ENCODE measurements at regions not wholly inside any gene's neighbourhood (a gene's known extent, or its start where the extent isn't known, plus 50 kb on each side); places are given as distances from the start of the nearest gene placed in this dataset.

DNA sequence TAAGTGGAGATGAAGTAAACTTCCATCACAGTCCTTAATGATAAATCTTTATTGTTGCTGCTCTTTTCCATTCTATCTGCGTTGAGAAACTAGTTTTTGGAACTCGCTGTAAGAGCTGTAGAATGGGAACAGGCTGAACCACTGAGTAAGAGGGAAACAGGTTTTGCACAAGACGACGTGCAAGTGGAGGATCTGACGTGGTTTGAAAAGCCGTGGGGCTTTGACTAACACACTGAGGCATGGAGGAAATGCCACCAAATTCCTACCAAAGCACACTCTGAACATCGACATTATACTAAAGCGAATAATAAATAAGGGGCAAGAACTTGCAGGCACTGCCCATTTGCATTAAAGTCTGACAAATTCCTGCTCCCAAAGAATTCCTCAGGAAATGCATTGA lies 160.6 kb downstream of the KLF6 start:
- no peak for DNase-seq (ENCODE audit: low spot score)

DNA sequence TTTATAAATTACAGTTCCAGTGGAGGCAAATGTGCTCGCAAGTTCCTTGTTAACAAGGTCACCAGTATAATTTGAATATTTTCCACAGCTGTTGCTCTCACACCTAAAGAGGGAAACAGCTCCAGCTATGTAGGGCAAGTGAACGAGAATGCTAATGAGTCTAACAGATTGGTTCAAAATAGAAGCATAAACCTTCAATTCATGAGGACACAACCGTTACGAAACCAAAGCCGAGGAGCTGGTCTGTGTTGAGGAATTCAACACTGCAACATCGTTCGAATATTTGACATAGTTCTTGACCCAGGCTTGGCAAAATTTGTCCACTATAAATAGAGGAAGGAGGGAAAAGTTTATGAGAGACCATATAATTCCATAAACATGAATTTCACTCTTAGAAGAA lies 161.3 kb downstream of the KLF6 start:
- no peak for DNase-seq (ENCODE audit: low spot score)

DNA sequence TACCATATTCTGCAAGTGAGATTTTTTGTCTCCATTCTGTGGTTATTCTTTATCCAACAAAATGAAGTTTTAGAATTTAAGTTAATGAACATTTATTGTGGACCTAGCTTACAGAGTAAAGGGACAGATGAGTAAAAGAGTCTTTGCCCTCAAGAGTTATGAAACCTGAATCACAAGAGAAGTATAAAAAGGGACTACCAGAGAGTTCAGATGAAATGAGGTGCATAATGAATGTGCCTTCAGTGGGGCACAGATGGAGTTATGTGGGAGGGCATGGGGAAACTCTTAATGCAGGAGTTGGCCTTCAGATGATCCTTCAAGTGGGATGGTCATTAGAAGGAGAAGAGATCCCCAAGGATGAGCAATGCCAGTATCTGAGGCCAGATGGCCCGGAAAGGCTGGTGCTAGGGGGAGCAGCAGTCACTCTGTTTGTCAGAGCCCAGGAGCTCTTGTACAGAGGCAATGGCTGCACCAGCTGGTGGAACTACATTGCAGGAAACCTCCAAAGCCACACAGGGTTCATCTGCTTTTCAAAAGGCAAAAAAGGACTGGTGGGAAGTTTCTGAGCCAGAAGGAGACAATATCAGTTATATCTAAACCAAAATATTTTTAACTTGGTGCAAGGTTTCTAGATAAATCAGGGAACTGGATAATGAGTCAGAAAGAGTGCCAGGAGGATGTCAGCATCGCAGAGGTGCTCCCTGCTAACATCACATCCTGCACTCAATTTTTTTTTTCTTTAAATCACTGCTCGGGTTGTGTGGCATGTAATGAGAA lies 162.0 kb downstream of the KLF6 start:
- no peak for DNase-seq (ENCODE audit: low spot score)

DNA sequence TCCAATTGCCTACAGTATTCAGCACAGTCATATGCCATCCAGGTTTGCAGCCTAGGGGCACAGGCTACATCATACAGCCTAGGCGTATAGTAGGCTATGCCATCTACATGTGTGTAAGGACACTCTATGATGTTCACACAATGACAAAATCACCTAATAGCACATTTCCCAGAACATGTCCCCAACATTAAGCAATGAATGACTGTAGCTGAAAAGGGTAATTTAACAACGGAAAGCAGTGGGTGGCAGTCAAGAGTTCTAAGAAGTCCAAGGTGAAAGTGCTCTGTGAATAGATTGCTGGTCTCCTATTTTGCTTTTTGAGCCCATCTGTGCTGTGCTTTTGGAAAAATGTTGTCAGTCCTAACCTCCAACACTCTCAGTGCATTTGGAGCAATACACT lies 162.6 kb downstream of the KLF6 start:
- no peak for DNase-seq (ENCODE audit: low spot score)

DNA sequence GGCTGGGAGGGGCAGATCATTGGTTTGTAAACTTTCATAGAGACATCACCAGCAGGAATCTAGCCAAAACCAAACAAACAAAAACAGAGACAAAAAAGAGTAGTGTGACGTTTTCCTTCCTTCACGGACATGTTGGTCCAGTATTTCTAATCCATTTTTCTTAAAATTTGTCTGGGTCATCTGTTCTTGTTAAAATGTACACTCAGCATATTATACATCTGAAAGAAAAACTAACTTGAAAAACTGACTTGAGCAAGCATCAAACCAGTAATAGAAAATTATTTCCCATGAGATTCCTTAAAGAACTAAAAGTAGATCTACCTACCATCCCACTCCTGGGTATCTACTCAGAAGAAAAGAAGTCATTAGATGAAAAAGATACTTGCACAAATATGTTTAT lies 164.2 kb downstream of the KLF6 start:
- no peak for DNase-seq (ENCODE audit: low spot score)

DNA sequence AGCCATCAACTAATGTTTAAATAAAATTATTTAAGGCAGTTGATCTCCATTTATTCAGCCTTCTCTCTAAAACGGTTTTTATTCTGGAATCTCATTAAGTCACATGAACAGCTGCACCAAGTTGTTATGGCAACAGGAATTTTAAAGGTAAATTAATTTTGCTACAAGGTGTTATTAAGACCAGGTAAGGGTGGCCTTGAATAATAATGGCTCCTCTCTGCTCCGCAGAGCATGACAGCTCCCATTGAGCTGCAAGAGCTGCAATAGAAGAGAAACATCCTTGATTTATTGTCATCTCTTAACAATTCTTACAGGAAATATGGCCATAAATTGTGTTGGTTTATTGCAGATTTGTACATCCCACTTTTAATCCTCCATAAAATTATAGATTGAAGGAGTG lies 165.8 kb downstream of the KLF6 start:
- no peak for DNase-seq (ENCODE audit: low spot score)

DNA sequence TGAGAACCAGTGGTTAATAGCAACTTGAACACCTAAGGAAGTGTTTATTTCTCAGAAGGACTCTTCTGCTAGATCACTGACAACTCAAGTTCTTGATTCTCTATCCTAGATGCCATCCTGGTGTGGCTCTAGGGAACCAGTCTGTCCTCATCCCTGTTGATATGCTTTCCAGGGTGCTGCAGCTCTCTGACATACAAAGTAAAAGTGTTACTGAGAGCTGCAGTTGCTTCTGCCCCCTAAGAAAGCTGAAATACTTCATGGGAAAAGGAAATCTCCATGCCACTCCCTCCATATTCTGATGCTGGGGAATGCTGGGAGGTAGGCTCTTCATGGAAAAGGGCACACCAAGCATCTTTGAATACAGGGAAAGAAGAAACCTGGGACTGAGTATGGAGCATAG lies 168.1 kb downstream of the KLF6 start:
- DNase-seq (ENCODE audit: low spot score), result no peak

DNA sequence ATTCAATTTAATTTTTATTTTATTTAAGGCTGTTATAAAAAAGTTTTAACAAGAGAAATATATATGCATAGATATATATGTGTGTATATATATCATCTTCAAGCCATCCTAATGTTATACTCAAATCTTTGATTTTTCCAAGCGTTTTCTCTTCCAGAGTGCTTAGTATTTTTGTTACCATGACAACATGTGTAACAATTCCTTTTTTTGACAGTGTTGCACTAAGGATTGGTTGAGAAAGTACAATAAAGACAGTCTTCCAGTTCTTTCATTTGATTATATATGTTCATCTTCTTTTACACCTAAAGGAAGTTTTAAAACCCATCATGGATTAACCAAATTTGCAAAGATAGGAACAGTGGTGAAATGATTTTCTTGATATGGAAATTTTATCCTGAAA lies 171.7 kb downstream of the KLF6 start:
- DNase-seq (ENCODE audit: low spot score), result no peak

DNA sequence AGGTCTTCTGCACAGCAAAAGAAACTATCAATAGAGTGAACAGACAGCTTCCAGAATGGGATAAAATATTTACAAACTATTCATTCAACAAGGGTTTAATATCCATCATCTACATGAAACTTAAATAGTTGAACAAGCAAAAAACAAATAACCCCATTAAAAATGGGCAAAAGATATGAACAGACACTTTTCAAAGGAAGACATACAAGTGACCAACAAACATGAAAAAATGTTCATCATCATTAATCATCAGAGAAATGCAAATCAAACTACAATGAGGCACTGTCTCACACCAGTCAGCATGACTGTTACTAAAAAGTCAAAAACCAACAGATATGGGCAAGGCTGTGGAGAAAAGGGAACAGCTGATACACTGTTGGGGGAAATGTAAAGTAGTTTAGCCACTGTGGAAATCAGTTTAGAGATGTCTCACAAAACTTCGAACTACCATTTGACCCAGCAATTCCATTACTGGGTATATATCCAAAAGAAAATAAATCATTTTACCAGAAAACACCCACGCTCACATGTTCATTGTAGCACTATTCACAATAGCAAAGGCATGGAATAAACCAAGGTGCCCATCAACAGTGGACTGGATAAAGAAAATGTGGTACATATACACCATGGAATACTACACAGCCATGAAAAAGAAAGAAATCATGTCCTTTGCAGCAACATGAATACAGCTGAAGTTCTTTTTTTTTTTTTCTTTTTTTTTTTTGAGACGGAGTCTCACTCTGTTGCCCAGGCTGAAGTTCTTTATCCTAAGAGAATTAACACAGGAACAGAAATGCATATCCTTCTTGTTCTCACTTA lies 172.6 kb downstream of the KLF6 start:
- no peak for DNase-seq (ENCODE audit: low spot score)

DNA sequence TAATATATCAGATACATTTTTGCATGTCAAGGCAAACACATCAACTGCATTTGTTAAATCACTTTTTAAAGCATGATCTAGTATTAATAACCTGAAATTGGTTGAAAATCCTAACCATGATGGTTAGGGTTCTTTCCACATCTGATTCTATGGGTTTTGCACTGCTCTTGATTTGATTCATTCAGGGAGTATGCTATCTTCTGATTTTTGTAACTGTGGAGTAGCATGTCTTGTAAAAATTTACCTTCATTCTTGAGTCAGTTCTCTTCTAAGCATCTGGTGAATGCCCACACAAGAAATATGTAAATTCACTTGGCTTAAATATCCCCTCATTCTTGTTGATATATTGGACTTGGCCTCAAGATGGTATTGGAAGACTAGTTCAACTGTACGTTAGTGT lies 178.7 kb downstream of the KLF6 start:
- no peak for DNase-seq (ENCODE audit: low spot score)

DNA sequence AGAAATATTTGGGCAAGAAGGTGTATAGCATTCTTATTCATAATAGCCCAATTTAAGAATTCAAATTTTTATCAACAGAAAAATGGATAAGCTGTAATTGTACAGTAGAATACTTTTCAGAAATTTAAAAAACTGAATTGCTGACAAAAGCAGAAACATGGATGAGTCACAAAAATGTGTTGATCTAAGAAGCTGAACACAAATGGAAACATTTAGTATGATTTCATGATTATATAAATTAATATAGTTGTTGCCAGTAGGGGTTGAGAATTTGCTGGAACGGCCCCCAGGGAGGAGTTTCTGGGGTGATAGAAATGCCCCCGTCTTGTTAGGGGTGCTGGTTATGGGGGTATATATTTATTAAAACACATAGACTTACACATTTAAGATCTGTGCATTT lies 179.1 kb downstream of the KLF6 start:
- no peak for DNase-seq (ENCODE audit: low spot score)

DNA sequence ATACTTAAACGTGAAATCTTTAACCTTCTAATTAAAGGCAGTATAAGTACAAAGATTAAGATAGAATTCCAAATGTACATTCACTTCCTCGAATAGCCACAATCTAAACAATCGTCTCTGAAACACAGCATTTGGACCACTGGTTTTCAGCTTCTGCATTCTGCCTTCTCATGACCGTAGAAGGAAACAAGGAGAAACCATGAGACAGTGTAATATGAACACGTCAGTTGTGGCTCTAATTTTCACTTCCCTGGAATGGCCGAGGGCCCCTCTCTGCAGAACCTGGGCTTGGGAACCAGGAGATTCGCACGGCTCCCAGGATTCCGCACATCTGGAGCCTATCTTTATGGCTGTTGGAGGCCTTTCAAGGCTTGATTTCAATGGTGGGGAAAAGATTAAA lies 189.3 kb downstream of the KLF6 start:
- DNase-seq (ENCODE audit: low spot score), result peak; percentile 29

DNA sequence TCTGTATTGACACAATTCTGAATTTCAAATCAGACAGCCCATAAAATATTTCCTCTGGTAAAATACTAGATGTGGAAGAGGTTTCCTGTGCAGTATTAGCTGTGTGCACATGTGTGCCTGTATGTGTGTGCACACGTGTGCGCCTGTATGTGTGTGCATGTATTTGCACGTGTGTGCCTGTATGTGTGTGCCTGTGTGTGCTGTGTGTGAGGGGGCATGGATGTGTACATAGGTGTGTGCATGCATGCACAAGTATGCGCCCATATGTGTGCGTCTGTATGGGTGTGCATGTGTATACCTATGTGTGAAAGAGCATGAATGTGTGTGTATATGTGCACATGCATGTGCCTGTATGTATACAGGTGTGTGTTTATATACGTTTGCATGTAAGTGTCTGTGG lies 191.4 kb downstream of the KLF6 start:
- DNase-seq (ENCODE audit: low spot score), result no peak

DNA sequence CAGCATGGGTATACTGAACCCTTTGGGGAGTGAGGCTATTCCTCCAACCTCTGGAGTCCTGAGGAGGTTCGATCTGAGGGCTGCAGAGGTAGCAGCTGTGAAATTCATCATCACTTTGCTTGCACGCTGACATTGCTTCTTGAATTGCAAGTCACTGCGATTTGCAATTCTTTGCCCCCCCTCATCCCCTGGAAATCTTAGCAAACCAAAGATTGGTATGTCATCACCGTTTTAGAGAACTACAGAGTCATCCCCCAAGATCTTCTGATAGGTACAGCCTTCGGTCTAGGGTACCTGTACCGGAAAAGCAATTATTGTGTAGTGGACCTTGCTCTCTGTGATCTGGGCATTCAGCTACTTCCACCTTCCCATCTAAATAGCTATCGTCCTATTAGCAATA lies 192.6 kb downstream of the KLF6 start:
- no peak for DNase-seq (ENCODE audit: low spot score)

DNA sequence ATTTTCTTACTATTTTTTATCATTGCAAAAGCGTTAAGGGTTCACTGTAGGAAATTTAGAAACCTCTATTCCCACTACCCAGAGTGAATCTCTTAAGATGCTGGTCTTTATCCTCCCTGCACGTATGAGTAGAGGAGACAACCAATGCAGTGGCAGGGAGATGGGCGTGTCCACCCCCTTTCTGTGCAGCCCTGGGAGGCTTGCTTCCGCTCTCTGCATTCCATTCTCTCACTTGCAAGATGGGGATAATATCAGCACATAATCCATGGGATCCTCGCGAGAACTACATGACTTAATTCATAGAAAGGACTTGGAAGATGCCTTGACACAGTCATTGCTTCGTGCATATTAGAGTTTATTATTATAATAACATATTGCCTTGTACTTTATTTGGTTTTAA lies 196.2 kb downstream of the KLF6 start:
- no peak for DNase-seq (ENCODE audit: low spot score)

DNA sequence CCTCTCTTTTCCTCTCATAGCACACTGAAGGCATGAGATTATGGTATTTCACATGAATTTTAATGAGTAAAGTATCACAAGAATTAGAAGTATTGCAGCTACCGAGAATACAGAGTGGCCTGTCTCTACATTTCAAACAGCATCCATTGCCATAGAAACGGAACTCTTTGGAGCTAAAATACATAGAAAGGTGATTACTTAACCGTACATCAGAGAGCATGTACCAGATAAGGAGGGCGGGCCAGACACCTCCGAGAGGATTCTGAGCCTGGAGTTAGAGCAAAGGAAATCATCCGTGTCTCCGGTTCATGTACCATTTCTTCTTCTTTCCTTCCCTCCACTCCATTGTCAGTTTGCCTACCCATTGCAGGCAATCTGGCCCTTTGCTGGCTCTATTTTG lies 196.7 kb downstream of the KLF6 start:
- DNase-seq (ENCODE audit: low spot score), result no peak

DNA sequence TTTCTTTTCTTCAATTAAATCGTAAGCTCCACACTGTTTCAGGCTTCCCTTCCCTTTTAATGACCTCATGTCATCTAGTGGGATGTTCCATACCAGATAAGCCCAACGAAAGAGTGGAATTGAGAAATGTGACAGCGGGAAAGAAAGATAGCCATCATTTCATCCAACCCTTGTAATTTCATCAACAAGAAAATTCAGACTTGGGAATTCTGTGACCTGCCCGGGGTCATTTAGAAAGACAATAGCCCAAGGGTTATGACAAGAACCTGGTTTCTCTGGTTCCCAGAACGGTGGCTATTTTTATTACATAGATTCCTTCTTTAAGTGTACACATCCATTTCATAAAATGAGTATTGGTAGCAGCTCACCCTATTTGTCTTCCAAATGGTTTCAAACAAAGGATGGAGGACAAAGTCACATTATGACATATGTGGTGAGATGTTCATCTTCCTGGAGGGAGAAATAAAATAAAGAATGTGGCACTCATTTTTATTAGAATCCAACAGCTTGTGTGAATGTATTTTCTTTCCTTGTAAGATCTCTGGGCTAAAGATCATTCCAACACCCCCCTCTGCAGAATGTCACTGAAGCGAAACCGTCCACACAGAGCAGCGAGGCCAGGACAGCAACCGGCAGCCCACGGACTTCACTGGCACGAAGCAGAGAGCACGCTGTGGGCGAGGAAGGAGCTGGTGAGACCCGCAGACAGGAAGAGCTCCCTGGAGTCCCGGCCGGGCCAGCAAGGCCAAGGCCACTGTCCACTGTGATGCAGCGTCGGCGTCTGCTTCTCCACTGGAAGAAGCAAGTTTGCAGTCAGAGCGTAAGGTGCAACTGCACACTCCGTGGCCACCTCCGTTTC lies 199.9 kb downstream of the KLF6 start:
- no peak for DNase-seq (ENCODE audit: low spot score)

DNA sequence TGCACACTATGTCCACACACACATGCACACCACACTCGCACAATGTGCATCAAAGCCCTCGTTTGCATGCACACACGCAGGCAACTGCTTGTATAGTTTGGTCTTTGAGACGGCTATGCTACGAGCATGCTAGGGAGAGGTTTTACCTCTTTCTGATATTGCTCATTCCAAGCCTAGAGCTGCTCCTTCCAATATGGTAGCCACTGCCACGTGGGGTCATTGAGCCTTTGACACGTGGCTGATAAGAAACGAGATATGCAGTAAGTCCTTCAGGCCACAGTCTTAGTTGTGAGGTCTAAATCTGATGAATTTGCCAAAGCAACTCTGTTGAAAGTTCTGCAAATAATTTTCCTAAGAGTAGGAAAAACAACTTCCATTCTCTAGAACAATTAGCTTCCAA lies 204.4 kb downstream of the KLF6 start:
- no peak for DNase-seq (ENCODE audit: low spot score)

DNA sequence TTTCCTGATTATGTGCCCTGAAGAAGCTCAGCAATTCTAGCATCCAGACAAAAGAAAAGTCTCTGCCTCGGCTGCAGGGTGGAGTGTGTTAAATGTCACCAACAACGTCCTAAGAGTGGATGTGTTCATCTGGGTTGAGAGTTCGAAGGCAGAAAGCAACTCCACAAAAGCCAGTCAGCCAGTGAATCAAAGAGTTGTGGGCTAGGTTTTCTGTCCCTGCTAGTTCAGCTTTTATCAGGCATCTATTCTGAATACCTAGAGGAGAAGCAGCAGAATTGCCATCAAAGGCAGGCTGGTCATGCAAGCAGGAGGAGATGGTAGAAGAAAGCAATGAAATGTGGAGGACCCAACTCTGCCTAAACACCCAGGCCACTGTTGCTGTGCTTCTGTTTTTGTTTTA lies 205.2 kb downstream of the KLF6 start:
- no peak for DNase-seq (ENCODE audit: low spot score)

DNA sequence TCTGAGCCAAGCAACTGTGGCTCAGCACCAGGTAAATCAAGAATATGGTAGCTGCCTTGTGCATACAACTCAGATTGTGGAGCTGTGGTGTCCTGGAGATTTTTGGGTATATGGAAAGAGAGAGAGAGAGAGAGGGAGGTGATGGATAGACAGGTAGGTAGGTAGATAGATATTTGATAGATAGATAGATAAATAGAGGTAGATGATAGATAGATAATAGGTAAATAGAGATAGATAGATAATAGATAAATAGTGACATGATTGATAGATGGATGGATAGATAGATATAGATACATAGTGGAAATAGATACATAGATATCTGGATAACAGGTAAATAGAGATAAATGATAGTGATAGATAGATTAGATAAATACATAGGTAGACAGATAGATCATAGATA lies 206.3 kb downstream of the KLF6 start:
- DNase-seq (ENCODE audit: low spot score), result no peak

DNA sequence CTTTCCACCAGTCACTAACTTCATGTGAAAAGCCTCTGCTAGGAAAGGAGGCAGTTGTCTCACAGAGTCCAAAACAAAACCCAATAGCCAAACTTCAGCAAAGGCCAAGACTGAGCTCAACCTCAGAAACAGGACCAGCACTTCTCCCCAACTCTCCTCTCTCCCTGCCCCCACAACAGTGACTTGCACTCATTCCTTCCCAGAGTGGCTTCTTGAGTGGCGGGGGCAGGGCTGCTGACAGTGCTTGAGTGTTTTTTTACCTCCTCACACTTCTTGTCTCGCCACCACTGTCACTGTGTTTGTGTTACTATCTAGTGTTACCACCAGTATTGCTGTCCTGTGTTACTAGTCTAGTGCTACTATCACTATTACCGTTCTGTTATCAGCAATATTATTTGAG lies 206.8 kb downstream of the KLF6 start:
- no peak for DNase-seq (ENCODE audit: low spot score)

DNA sequence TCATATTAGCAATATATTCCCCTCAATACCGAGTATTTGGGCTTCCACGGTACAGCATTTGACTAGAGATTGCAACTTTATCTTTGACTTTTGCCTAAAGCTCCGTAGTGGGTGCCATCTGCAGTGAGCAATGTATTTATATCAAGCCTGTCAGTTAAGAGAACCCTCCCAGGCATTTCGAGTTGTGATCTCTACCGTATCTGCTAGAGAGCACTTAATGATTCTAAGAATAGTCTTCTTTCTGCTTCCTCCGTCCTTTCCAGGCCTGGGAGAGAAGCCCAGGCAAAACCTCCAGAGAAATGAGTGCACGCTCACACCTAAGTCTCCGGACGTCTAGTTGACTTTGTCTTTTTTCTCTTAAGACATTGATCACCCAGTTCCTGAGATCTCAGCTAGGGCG lies 210.6 kb downstream of the KLF6 start:
- DNase-seq (ENCODE audit: low spot score), result no peak

DNA sequence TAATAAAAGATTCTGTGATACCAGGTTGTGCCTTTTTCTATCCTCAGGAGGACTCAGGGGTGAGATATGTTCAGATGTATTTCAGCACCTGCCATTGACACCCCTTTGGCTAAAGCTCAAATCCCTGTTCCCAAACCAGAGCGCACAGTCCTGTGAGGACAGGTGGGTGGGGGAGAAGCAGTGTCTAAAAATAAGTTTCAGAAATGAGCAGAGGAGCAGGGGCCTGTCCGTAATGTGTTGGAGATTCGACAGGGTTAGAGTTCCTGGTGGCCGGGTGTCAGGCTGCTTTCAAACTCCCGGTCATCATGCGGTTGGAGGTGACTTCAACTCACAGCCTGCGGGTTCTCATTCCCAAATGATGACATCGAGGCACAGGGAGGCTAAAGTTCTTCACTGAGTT lies 211.5 kb downstream of the KLF6 start:
- no peak for DNase-seq (ENCODE audit: low spot score)
